GM19240 (cell line): ENCODE measurements at regions not wholly inside any gene's neighbourhood (a gene's known extent, or its start where the extent isn't known, plus 50 kb on each side); places are given as distances from the start of the nearest gene placed in this dataset.
A peak's percentile ranks its signal among the peaks of the same experiment; 100 is the strongest.
"Not testable (repeated sequence)": the region's sequence is repeated elsewhere in the genome, so short reads cannot be mapped to it uniquely, and the experiment has no call there.

Source experiments
- DNase-seq: peaks from one replicate; pipeline ENCODE4 v3.0.0; 2011; ENCODE audit warnings: low spot score; ENCODE audit not compliant: insufficient read length

GRCh38 chr5:112570708-112571444 is 151.8 kb upstream of the EPB41L4A start:
- DNase-seq = no peak

GRCh38 chr5:112573441-112573840 is 154.4 kb upstream of the EPB41L4A start:
- no peak for DNase-seq

- DNase-seq = no peak
Measured at GRCh38 chr5:112574536-112574935, 155.5 kb upstream of the EPB41L4A start.

GRCh38 chr5:112576298-112576925 is 157.3 kb upstream of the EPB41L4A start:
- no peak for DNase-seq

GRCh38 chr5:112579599-112580170 is 158.0 kb upstream of the APC start:
- no peak for DNase-seq

- DNase-seq = no peak
Measured at GRCh38 chr5:112581811-112582320, 155.8 kb upstream of the APC start.

GRCh38 chr5:112583166-112583565 is 154.5 kb upstream of the APC start:
- DNase-seq = no peak

- no peak for DNase-seq
Measured at GRCh38 chr5:112584781-112585180, 152.9 kb upstream of the APC start.

- no peak for DNase-seq
Measured at GRCh38 chr5:112586596-112587062, 151.1 kb upstream of the APC start.

GRCh38 chr5:112590858-112591257 is 146.8 kb upstream of the APC start:
- DNase-seq = not testable (repeated sequence)

- no peak for DNase-seq
Measured at GRCh38 chr5:112594095-112594850, 143.4 kb upstream of the APC start.

- DNase-seq = no peak
Measured at GRCh38 chr5:112594941-112595340, 142.7 kb upstream of the APC start.

GRCh38 chr5:112597831-112598230 is 139.9 kb upstream of the APC start:
- DNase-seq = no peak

GRCh38 chr5:112600510-112600909 is 137.2 kb upstream of the APC start:
- DNase-seq = not testable (repeated sequence)

- peak; percentile 8 for DNase-seq
Measured at GRCh38 chr5:112604732-112605630, 132.7 kb upstream of the APC start.

- no peak for DNase-seq
Measured at GRCh38 chr5:112608975-112609374, 128.7 kb upstream of the APC start.

- no peak for DNase-seq
Measured at GRCh38 chr5:112612663-112613062, 125.0 kb upstream of the APC start.

- DNase-seq = no peak
Measured at GRCh38 chr5:112614285-112614684, 123.4 kb upstream of the APC start.

- DNase-seq = no peak
Measured at GRCh38 chr5:112614986-112615385, 122.7 kb upstream of the APC start.

- DNase-seq = no peak
Measured at GRCh38 chr5:112616812-112617547, 120.7 kb upstream of the APC start.
